ENCODE measurements at regions not wholly inside any gene's neighbourhood (a gene's known extent, or its start where the extent isn't known, plus 50 kb on each side); places are given as distances from the start of the nearest gene placed in this dataset.

DNA sequence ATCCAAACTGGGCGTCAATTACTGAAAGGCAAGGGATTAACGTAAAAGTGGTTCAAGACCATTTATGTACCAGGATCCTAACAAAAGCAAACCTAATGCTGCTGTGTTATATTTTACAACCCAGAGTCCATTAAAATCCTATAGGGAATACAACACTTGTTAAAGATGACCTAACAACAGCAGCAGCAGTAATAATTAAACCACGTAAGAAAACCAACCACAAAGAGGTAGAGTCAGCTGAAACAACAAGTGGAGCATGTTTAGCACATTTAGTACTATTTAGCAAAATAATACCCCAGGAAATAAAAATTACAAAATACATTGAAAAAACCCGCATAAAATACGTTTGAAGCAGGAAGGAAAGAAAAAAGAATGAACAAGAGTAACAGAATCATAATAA lies 82.1 kb upstream of the AGBL1 start:
- H3K9me3 ChIP-seq = no peaks in the 10 kb centered on the region
- H3K27me3 ChIP-seq = no peaks in the 10 kb centered on the region
- H3K4me3 ChIP-seq = no peak overlapping the region
- H3K4me1 ChIP-seq = no peaks in the 10 kb centered on the region
- no peak for TF ChIP-seq POLR2AphosphoS5 (IDR thresholded peaks at IDR 0.05)
- TF ChIP-seq POLR2A (IDR thresholded peaks at IDR 0.05) = no peak
- no peak for TF ChIP-seq CTCF (IDR thresholded peaks at IDR 0.05)
- no peak for TF ChIP-seq EP300 (IDR thresholded peaks at IDR 0.05)
- no peak overlapping the region for H3K27ac ChIP-seq
- WGBS, 2 donors (ENCODE audit: low coverage in 1 of 2) = 78 to 85% methylated on average over 5 of the region's 5 CpGs
- ATAC-seq = no peak
- H3K36me3 ChIP-seq = no peaks in the 10 kb centered on the region

GRCh38 chr15:85999658-86000057 lies 80.0 kb upstream of the AGBL1 start:
- no peak overlapping the region for H3K27ac ChIP-seq
- TF ChIP-seq POLR2A (IDR thresholded peaks at IDR 0.05) (no peak), POLR2AphosphoS5 (IDR thresholded peaks at IDR 0.05) (no peak), EP300 (IDR thresholded peaks at IDR 0.05) (no peak), CTCF (IDR thresholded peaks at IDR 0.05) (no peak)
- no peaks in the 10 kb centered on the region for H3K27me3 ChIP-seq
- ATAC-seq = no peak
- no peaks in the 10 kb centered on the region for H3K9me3 ChIP-seq
- no peaks in the 10 kb centered on the region for H3K4me1 ChIP-seq
- no peaks in the 10 kb centered on the region for H3K36me3 ChIP-seq
- no peak overlapping the region for H3K4me3 ChIP-seq

DNA sequence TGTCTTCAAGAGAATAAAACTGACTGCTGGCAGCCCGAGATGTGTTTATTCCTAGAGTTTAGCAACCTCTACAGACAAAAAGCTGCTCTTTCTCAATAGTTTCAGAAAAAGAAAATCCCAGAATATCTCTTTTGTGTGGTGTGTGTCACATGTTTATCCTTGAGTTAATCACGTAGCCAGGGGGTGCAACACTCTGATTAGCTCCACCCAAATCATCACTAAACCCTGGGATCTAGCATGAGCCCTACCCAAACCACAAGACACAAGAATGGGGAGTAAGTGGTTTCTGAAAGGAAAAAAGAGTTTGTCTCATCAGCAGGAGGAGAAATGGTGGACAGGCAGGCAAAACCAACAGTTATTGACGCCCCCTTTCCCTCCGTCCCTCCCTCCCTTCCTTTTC lies 78.5 kb upstream of the AGBL1 start:
- 26 to 50% methylated on average over 3 to 4 of the region's 4 CpGs for WGBS, 2 donors (ENCODE audit: low coverage in 1 of 2)
- Histone ChIP-seq H3K4me1 (no peaks in the 10 kb centered on the region), H3K9me3 (no peaks in the 10 kb centered on the region), H3K36me3 (no peaks in the 10 kb centered on the region), H3K27me3 (no peaks in the 10 kb centered on the region), H3K4me3 (no peak overlapping the region), H3K27ac (no peak overlapping the region)
- no peak for TF ChIP-seq POLR2A (IDR thresholded peaks at IDR 0.05)
- TF ChIP-seq POLR2AphosphoS5 (IDR thresholded peaks at IDR 0.05) = no peak
- no peak for TF ChIP-seq CTCF (IDR thresholded peaks at IDR 0.05)
- no peak for TF ChIP-seq EP300 (IDR thresholded peaks at IDR 0.05)
- ATAC-seq = peak; percentile 62

DNA sequence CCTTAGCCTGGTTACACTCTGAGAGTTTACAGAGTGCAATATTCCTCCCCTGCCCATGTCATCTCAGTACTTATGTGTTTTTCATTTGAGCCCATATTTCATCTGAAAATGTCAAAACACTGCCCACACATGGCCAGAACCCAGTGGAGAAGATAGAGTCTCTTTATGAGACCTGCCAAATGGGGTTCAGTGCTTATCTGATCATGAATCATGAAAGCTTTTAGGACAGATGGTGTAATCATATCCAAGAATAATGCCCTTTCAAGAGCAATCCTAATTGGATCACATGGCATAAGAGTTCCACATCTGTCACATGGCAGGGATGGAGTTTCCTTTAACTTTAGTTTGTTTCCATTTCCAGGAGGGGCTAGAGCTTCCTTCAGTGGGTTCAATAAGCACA lies 77.2 kb upstream of the AGBL1 start:
- H3K4me1 ChIP-seq = no peaks in the 10 kb centered on the region
- ATAC-seq = no peak
- no peak overlapping the region for H3K4me3 ChIP-seq
- H3K27ac ChIP-seq = no peak overlapping the region
- TF ChIP-seq POLR2AphosphoS5 (IDR thresholded peaks at IDR 0.05) (peak; percentile 20), POLR2A (IDR thresholded peaks at IDR 0.05) (no peak)
- no peaks in the 10 kb centered on the region for H3K27me3 ChIP-seq
- H3K9me3 ChIP-seq = no peaks in the 10 kb centered on the region
- no peaks in the 10 kb centered on the region for H3K36me3 ChIP-seq

DNA sequence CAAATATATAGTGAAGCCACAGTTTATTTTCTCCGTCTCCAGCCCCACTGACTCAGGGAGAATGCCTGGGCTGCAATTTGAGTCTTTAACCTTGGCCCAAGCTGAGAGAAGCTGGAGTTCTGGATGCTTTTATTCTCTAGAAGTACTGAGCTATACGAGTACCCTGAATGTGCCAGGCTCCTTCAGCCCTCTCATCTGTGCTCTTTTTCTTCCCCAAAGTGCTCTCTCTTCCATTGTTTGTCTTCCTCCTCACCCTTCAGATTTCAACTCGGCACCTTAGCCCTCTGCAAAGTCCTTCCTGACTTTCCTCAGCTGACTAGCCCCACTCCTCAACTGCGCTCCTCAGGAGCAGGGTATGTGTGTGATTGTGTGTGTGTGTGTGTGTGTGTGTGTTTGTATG lies 75.6 kb upstream of the AGBL1 start:
- no peaks in the 10 kb centered on the region for H3K9me3 ChIP-seq
- 83 to 91% methylated on average over 3 to 4 of the region's 4 CpGs for WGBS, 2 donors (ENCODE audit: low coverage in 1 of 2)
- H3K27ac ChIP-seq = no peak overlapping the region
- no peak overlapping the region for H3K4me3 ChIP-seq
- H3K4me1 ChIP-seq = no peaks in the 10 kb centered on the region
- TF ChIP-seq POLR2AphosphoS5 (IDR thresholded peaks at IDR 0.05) = no peak
- no peak for TF ChIP-seq EP300 (IDR thresholded peaks at IDR 0.05)
- TF ChIP-seq POLR2A (IDR thresholded peaks at IDR 0.05) = no peak
- no peak for TF ChIP-seq CTCF (IDR thresholded peaks at IDR 0.05)
- H3K36me3 ChIP-seq = no peaks in the 10 kb centered on the region
- no peak for ATAC-seq
- no peaks in the 10 kb centered on the region for H3K27me3 ChIP-seq

GRCh38 chr15:86006546-86006945 lies 73.1 kb upstream of the AGBL1 start:
- WGBS, 2 donors (ENCODE audit: low coverage in 1 of 2) = 86 to 100% methylated on average over 1 to 2 of the region's 2 CpGs
- H3K4me3 ChIP-seq = no peak overlapping the region
- H3K9me3 ChIP-seq = no peaks in the 10 kb centered on the region
- H3K27ac ChIP-seq = no peak overlapping the region
- ATAC-seq = no peak
- no peaks in the 10 kb centered on the region for H3K36me3 ChIP-seq
- no peak for TF ChIP-seq EP300 (IDR thresholded peaks at IDR 0.05)
- no peak for TF ChIP-seq CTCF (IDR thresholded peaks at IDR 0.05)
- no peak for TF ChIP-seq POLR2AphosphoS5 (IDR thresholded peaks at IDR 0.05)
- TF ChIP-seq POLR2A (IDR thresholded peaks at IDR 0.05) = no peak
- H3K27me3 ChIP-seq = no peaks in the 10 kb centered on the region
- no peaks in the 10 kb centered on the region for H3K4me1 ChIP-seq
